CD4-positive, alpha-beta T cell (primary cell): ENCODE measurements at regions not wholly inside any gene's neighbourhood (a gene's known extent, or its start where the extent isn't known, plus 50 kb on each side); places are given as distances from the start of the nearest gene placed in this dataset.

ENCODE experiments used
- ATAC-seq: fragments of 200-7000 bp; cut with Tn5 transposase; one replicate; pipeline ENCODE4 v1.10.0; 2022; ENCODE audit warnings: mild to moderate bottlenecking; ENCODE audit not compliant: poor library complexity
- CTCF ChIA-PET: fragments of 350-600 bp; sonication (Branson Sonifier 250); formaldehyde crosslinking; loops from one replicate; lab custom pipeline; 2021; ENCODE audit warnings: antibody characterized with exemption, inconsistent platforms; lab: Charles Lee
- POLR2A ChIA-PET: fragments of 350-600 bp; sonication (Branson Sonifier 250); formaldehyde crosslinking; loops from one replicate; lab custom pipeline; 2021; ENCODE audit warnings: antibody characterized with exemption, inconsistent platforms; lab: Charles Lee
- DNase-seq, 14 experiments: peaks; one replicate each; pipeline ENCODE4 v3.0.0-alpha.2; 2013 to 2020; ENCODE audit warnings: mixed read lengths in 2 of 14
- H3K27ac ChIP-seq, 2 donors: one replicate each; pipeline versions ENCODE4 v1.5.1 to v1.7.0; 2013; ENCODE audit warnings: low read length in 2 of 2, low read depth in 1 of 2, mild to moderate bottlenecking in 1 of 2
- H3K27me3 ChIP-seq, 2 experiments: 1 replicate in 1 of 2; 2 replicates in 1 of 2; pipeline versions ENCODE4 v1.6.1 to v1.7.0; 2013; ENCODE audit warnings: low read length in 2 of 2, control low read depth in 1 of 2, mild to moderate bottlenecking in 1 of 2, moderate library complexity in 1 of 2; ENCODE audit not compliant: insufficient read depth in 2 of 2, control insufficient read depth in 1 of 2
- H3K36me3 ChIP-seq: one replicate; pipeline ENCODE4 v1.6.1; 2013; ENCODE audit warnings: low read length, control low read depth; ENCODE audit not compliant: insufficient read depth
- H3K4me1 ChIP-seq: one replicate; pipeline ENCODE4 v1.6.1; 2013; ENCODE audit warnings: low read length, control low read depth; ENCODE audit not compliant: insufficient read depth
- H3K4me3 ChIP-seq: one replicate; pipeline ENCODE4 v1.5.1; 2013; ENCODE audit warnings: mild to moderate bottlenecking, low read length, moderate library complexity
- H3K9me3 ChIP-seq, 2 experiments: 1 replicate in 1 of 2; 2 replicates in 1 of 2; pipeline versions ENCODE4 v1.6.1 to v1.7.0; 2013; ENCODE audit warnings: low read length in 2 of 2, mild to moderate bottlenecking in 2 of 2, control low read depth in 1 of 2, moderate library complexity in 1 of 2; ENCODE audit not compliant: control insufficient read depth in 1 of 2, insufficient read depth in 1 of 2
- H3K27ac Mint-ChIP-seq: one replicate; pipeline ENCODE4 v1.8.0; 2020; ENCODE audit warnings: mixed read lengths
- H3K27me3 Mint-ChIP-seq: one replicate; pipeline ENCODE4 v1.8.0; 2021; ENCODE audit warnings: mixed read lengths
- H3K36me3 Mint-ChIP-seq: one replicate; pipeline ENCODE4 v1.8.0; 2021; ENCODE audit warnings: low read depth, mixed read lengths
- H3K4me1 Mint-ChIP-seq: one replicate; pipeline ENCODE4 v1.8.0; 2021; ENCODE audit warnings: low read depth, mixed read lengths
- H3K4me3 Mint-ChIP-seq: one replicate; pipeline ENCODE4 v1.8.0; 2020; ENCODE audit warnings: mild to moderate bottlenecking, mixed read lengths
- H3K9me3 Mint-ChIP-seq: one replicate; pipeline ENCODE4 v1.8.0; 2020; ENCODE audit warnings: mixed read lengths
- CTCF ChIP-seq: fragments of 200-600 bp; IDR thresholded peaks from one replicate; pipeline ENCODE4 v1.8.0; 2022; ENCODE audit warnings: antibody characterized with exemption, mild to moderate bottlenecking
- intact Hi-C, 2 experiments: fragments of 100-400 bp; cut with DNase I in 1 of 2; cut with micrococcal nuclease in 1 of 2; formaldehyde crosslinking; loops; one replicate each; pipeline versions ENCODE4 v1.15.1 to v1.9.0; 2023 to 2025; cut with DNase I, micrococcal nuclease

GRCh38 chr13:106129993-106130392, 405.5 kb downstream of the EFNB2 start:
- ChIA-PET POLR2A (no interaction called here), CTCF (no interaction called here)
- Mint-ChIP-seq H3K9me3 (peaks cover 6% of the 10 kb centered on the region), H3K27ac (no peak overlapping the region), H3K27me3 (no peaks in the 10 kb centered on the region), H3K36me3 (no peaks in the 10 kb centered on the region), H3K4me1 (no peaks in the 10 kb centered on the region), H3K4me3 (no peak overlapping the region)
- no peaks in the 10 kb centered on the region for H3K4me1 ChIP-seq
- intact Hi-C loops: no loop called here
- H3K27me3 ChIP-seq: no peaks in the 10 kb centered on the region
- H3K27ac ChIP-seq: no peak overlapping the region
- no peak overlapping the region for H3K4me3 ChIP-seq
- ATAC-seq (no peak), DNase-seq (no peak)
- H3K36me3 ChIP-seq: no peaks in the 10 kb centered on the region
- no peak for TF ChIP-seq CTCF
- peaks cover 0 to 5% of the 10 kb centered on the region in 2 experiments for H3K9me3 ChIP-seq

- Mint-ChIP-seq H3K4me1 (no peaks in the 10 kb centered on the region), H3K36me3 (no peaks in the 10 kb centered on the region), H3K9me3 (peaks cover 6% of the 10 kb centered on the region), H3K4me3 (no peak overlapping the region), H3K27me3 (no peaks in the 10 kb centered on the region), H3K27ac (no peak overlapping the region)
- Histone ChIP-seq H3K27ac (no peak overlapping the region), H3K4me1 (no peaks in the 10 kb centered on the region), H3K27me3 (no peaks in the 10 kb centered on the region), H3K4me3 (no peak overlapping the region), H3K36me3 (no peaks in the 10 kb centered on the region), H3K9me3 (peaks cover 0 to 5% of the 10 kb centered on the region in 2 experiments)
- DNase-seq: no peak
- intact Hi-C loops: no loop called here
- ATAC-seq: no peak
- no peak for TF ChIP-seq CTCF
- POLR2A ChIA-PET: no interaction called here
- CTCF ChIA-PET: no interaction called here
These were observed 406.2 kb downstream of the EFNB2 start for GRCh38 chr13:106129273-106129672.

- POLR2A ChIA-PET: no interaction called here
- Mint-ChIP-seq H3K9me3 (no peaks in the 10 kb centered on the region), H3K27ac (no peak overlapping the region), H3K4me3 (no peak overlapping the region), H3K36me3 (no peaks in the 10 kb centered on the region), H3K4me1 (no peaks in the 10 kb centered on the region), H3K27me3 (no peaks in the 10 kb centered on the region)
- no peaks in the 10 kb centered on the region for H3K27me3 ChIP-seq
- no peaks in the 10 kb centered on the region for H3K4me1 ChIP-seq
- H3K9me3 ChIP-seq: peaks cover 0 to 5% of the 10 kb centered on the region in 2 experiments
- no peak overlapping the region for H3K4me3 ChIP-seq
- DNase-seq (no peak), ATAC-seq (no peak)
- H3K27ac ChIP-seq: no peak overlapping the region
- CTCF ChIA-PET: no interaction called here
- intact Hi-C loops: no loop called here
- no peaks in the 10 kb centered on the region for H3K36me3 ChIP-seq
- no peak for TF ChIP-seq CTCF
These were observed 413.2 kb downstream of the EFNB2 start for GRCh38 chr13:106122234-106122633.
